ENCODE measurements at regions not wholly inside any gene's neighbourhood (a gene's known extent, or its start where the extent isn't known, plus 50 kb on each side); places are given as distances from the start of the nearest gene placed in this dataset.

- no peaks in the 10 kb centered on the region for H4K20me1 ChIP-seq (ENCODE audit: insufficient read depth, low read length)
- ChIA-PET POLR2A (no interaction called here), CTCF (ENCODE audit: unreplicated experiment) (no interaction called here)
- intact Hi-C loops (cut with micrococcal nuclease; ENCODE audit: unreplicated experiment) = no loop called here
- no peak overlapping the region for H2AFZ ChIP-seq (ENCODE audit: low read length)
- H3K4me2 ChIP-seq (ENCODE audit: low read length) = no peak overlapping the region
- H3K9me2 ChIP-seq (ENCODE audit: insufficient read depth, low read length) = no peaks in the 10 kb centered on the region
- BruUV-seq (replicated peaks) = no TSS peak
- no peak for DNase-seq (ENCODE audit: low spot score)
- H3K4me3 ChIP-seq (ENCODE audit: low read depth, low read length, poor library complexity, severe bottlenecking) = no peak overlapping the region
- no peak overlapping the region for H3K27ac ChIP-seq (ENCODE audit: low read depth, low read length, poor library complexity, severe bottlenecking)
- no peaks in the 10 kb centered on the region for H3K36me3 ChIP-seq (ENCODE audit: insufficient read depth, low read length)
- no peaks in the 10 kb centered on the region for H3K79me2 ChIP-seq (ENCODE audit: insufficient read depth, low read depth, low read length)
- no peaks in the 10 kb centered on the region for H3K4me1 ChIP-seq (ENCODE audit: insufficient read depth, low read length, poor library complexity, severe bottlenecking)
- TF ChIP-seq CTCF (conservative IDR thresholded peaks at IDR 0.05; ENCODE audit: low read length) (no peak), EZH2phosphoT487 (IDR thresholded peaks at IDR 0.05; ENCODE audit: borderline replicate concordance, low read depth, low read length) (no peak)
- no peaks in the 10 kb centered on the region for H3K9me3 ChIP-seq (ENCODE audit: low read length)
These were observed 378.5 kb upstream of the SEMA6D start for GRCh38 chr15:47338771-47339170.

- no peaks in the 10 kb centered on the region for H3K36me3 ChIP-seq (ENCODE audit: insufficient read depth, low read length)
- no peak overlapping the region for H3K4me3 ChIP-seq (ENCODE audit: low read depth, low read length, poor library complexity, severe bottlenecking)
- intact Hi-C loops (cut with micrococcal nuclease; ENCODE audit: unreplicated experiment) = no loop called here
- no TSS peak for BruUV-seq (replicated peaks)
- H2AFZ ChIP-seq (ENCODE audit: low read length) = no peak overlapping the region
- no peaks in the 10 kb centered on the region for H3K9me2 ChIP-seq (ENCODE audit: insufficient read depth, low read length)
- TF ChIP-seq CTCF (conservative IDR thresholded peaks at IDR 0.05; ENCODE audit: low read length) (no peak), EZH2phosphoT487 (IDR thresholded peaks at IDR 0.05; ENCODE audit: borderline replicate concordance, low read depth, low read length) (no peak)
- no peaks in the 10 kb centered on the region for H4K20me1 ChIP-seq (ENCODE audit: insufficient read depth, low read length)
- DNase-seq (ENCODE audit: low spot score) = no peak
- POLR2A ChIA-PET = no interaction called here
- no peak overlapping the region for H3K27ac ChIP-seq (ENCODE audit: low read depth, low read length, poor library complexity, severe bottlenecking)
- no peak overlapping the region for H3K4me2 ChIP-seq (ENCODE audit: low read length)
- H3K4me1 ChIP-seq (ENCODE audit: insufficient read depth, low read length, poor library complexity, severe bottlenecking) = no peaks in the 10 kb centered on the region
- CTCF ChIA-PET (ENCODE audit: unreplicated experiment) = no interaction called here
- no peaks in the 10 kb centered on the region for H3K79me2 ChIP-seq (ENCODE audit: insufficient read depth, low read depth, low read length)
- no peaks in the 10 kb centered on the region for H3K9me3 ChIP-seq (ENCODE audit: low read length)
These were observed 377.3 kb upstream of the SEMA6D start for GRCh38 chr15:47339800-47340570.

- no peak overlapping the region for H3K4me3 ChIP-seq (ENCODE audit: low read depth, low read length, poor library complexity, severe bottlenecking)
- POLR2A ChIA-PET = no interaction called here
- H3K9me3 ChIP-seq (ENCODE audit: low read length) = no peaks in the 10 kb centered on the region
- no peaks in the 10 kb centered on the region for H3K9me2 ChIP-seq (ENCODE audit: insufficient read depth, low read length)
- no peak for TF ChIP-seq CTCF (conservative IDR thresholded peaks at IDR 0.05; ENCODE audit: low read length)
- TF ChIP-seq EZH2phosphoT487 (IDR thresholded peaks at IDR 0.05; ENCODE audit: borderline replicate concordance, low read depth, low read length) = no peak
- BruUV-seq (replicated peaks) = no TSS peak
- H3K36me3 ChIP-seq (ENCODE audit: insufficient read depth, low read length) = no peaks in the 10 kb centered on the region
- H3K4me1 ChIP-seq (ENCODE audit: insufficient read depth, low read length, poor library complexity, severe bottlenecking) = no peaks in the 10 kb centered on the region
- intact Hi-C loops (cut with micrococcal nuclease; ENCODE audit: unreplicated experiment) = no loop called here
- H3K79me2 ChIP-seq (ENCODE audit: insufficient read depth, low read depth, low read length) = no peaks in the 10 kb centered on the region
- H3K4me2 ChIP-seq (ENCODE audit: low read length) = no peak overlapping the region
- no peak overlapping the region for H2AFZ ChIP-seq (ENCODE audit: low read length)
- CTCF ChIA-PET (ENCODE audit: unreplicated experiment) = no interaction called here
- no peak for DNase-seq (ENCODE audit: low spot score)
- H3K27ac ChIP-seq (ENCODE audit: low read depth, low read length, poor library complexity, severe bottlenecking) = no peak overlapping the region
- H4K20me1 ChIP-seq (ENCODE audit: insufficient read depth, low read length) = no peaks in the 10 kb centered on the region
These were observed 376.8 kb upstream of the SEMA6D start for GRCh38 chr15:47340571-47340920.

Data from OCI-LY7 (cell line).